BJ (cell line): ENCODE measurements at regions not wholly inside any gene's neighbourhood (a gene's known extent, or its start where the extent isn't known, plus 50 kb on each side); places are given as distances from the start of the nearest gene placed in this dataset.
"Not testable (repeated sequence)": the region's sequence is repeated elsewhere in the genome, so short reads cannot be mapped to it uniquely, and the experiment has no call there.

Source experiments
- CTCF ChIA-PET: fragments of 350-600 bp; formaldehyde crosslinking; extraction: SDS; loops from one replicate; lab custom pipeline; 2021; ENCODE audit warnings: antibody characterized with exemption, inconsistent platforms; lab: Yijun Ruan, JAX
- POLR2A ChIA-PET: fragments of 300-600 bp; sonication (Branson Sonifier 250); formaldehyde crosslinking; extraction: SDS; loops from one replicate; lab custom pipeline; 2021; ENCODE audit warnings: antibody characterized with exemption; lab: Charles Lee
- DNase-seq: peaks from one replicate; pipeline ENCODE4 v3.0.0-alpha.2; 2011; ENCODE audit warnings: low read depth
- H3K27me3 ChIP-seq: 2 replicates; pipeline ENCODE4 v1.6.0; 2011; ENCODE audit warnings: low read length; ENCODE audit not compliant: control insufficient read depth, insufficient read depth
- H3K36me3 ChIP-seq: 2 replicates; pipeline ENCODE4 v1.5.1; 2011; ENCODE audit warnings: low read length; ENCODE audit not compliant: control insufficient read depth, insufficient read depth
- H3K4me3 ChIP-seq: 2 replicates; pipeline ENCODE4 v1.5.1; 2011; ENCODE audit warnings: low read depth, mild to moderate bottlenecking, control low read depth, low read length
- CTCF ChIP-seq: IDR thresholded peaks from 2 replicates; pipeline ENCODE4 v1.5.1; 2011; ENCODE audit warnings: low read depth, mild to moderate bottlenecking, control low read depth, inconsistent platforms, low read length, moderate library complexity; ENCODE audit not compliant: insufficient read depth

- Histone ChIP-seq H3K27me3 (no peaks in the 10 kb centered on the region), H3K36me3 (no peaks in the 10 kb centered on the region), H3K4me3 (no peak overlapping the region)
- no peak for TF ChIP-seq CTCF
- POLR2A ChIA-PET: no interaction called here
- CTCF ChIA-PET: interaction anchor here (1.1 kb wide), 1 partner anchor 8 kb away, joined by 3 read pairs; no protein-coding TSS in a partner anchor
- DNase-seq: no peak
Observed at GRCh38 chr3:177889161-177889560, 647.1 kb upstream of the KCNMB2 start.

GRCh38 chr3:177889652-177890358 is 646.4 kb upstream of the KCNMB2 start:
- TF ChIP-seq CTCF: no peak
- ChIA-PET CTCF (no interaction called here), POLR2A (interaction anchor here (0.7 kb wide), 1 partner anchor 69 kb away, joined by 12 read pairs; no protein-coding TSS in a partner anchor)
- Histone ChIP-seq H3K27me3 (no peaks in the 10 kb centered on the region), H3K4me3 (no peak overlapping the region), H3K36me3 (no peaks in the 10 kb centered on the region)
- no peak for DNase-seq

- Histone ChIP-seq H3K27me3 (no peaks in the 10 kb centered on the region), H3K36me3 (no peaks in the 10 kb centered on the region), H3K4me3 (no peak overlapping the region)
- DNase-seq: no peak
- no peak for TF ChIP-seq CTCF
- ChIA-PET POLR2A (interaction anchor here (0.7 kb wide), 1 partner anchor 69 kb away, joined by 12 read pairs; no protein-coding TSS in a partner anchor), CTCF (no interaction called here)
Observed at GRCh38 chr3:177890359-177890683, 645.9 kb upstream of the KCNMB2 start.

GRCh38 chr3:177891569-177891968 is 644.7 kb upstream of the KCNMB2 start:
- POLR2A ChIA-PET, H3K36me3 ChIP-seq, H3K4me3 ChIP-seq, DNase-seq, H3K27me3 ChIP-seq, CTCF ChIA-PET: not testable (repeated sequence)

GRCh38 chr3:177893331-177893730 is 642.9 kb upstream of the KCNMB2 start:
- no peak overlapping the region for H3K4me3 ChIP-seq
- DNase-seq: no peak
- H3K27me3 ChIP-seq: no peaks in the 10 kb centered on the region
- POLR2A ChIA-PET: no interaction called here
- CTCF ChIA-PET: interaction anchor here (1.4 kb wide), 1 partner anchor 8 kb away, joined by 3 read pairs; no protein-coding TSS in a partner anchor
- H3K36me3 ChIP-seq: no peaks in the 10 kb centered on the region
- TF ChIP-seq CTCF: peak; percentile 43
